ENCODE measurements at regions not wholly inside any gene's neighbourhood (a gene's known extent, or its start where the extent isn't known, plus 50 kb on each side); places are given as distances from the start of the nearest gene placed in this dataset.

- Histone ChIP-seq H3K4me1 (ENCODE audit: insufficient read depth) (no peaks in the 10 kb centered on the region), H3K27ac (no peak overlapping the region), H3K27me3 (no peaks in the 10 kb centered on the region), H3K9me3 (no peaks in the 10 kb centered on the region), H3K4me3 (no peak overlapping the region), H3K36me3 (no peaks in the 10 kb centered on the region)
- no peak for DNase-seq
- intact Hi-C loops (cut with DNase I): no loop called here
- TF ChIP-seq POLR2A (IDR thresholded peaks at IDR 0.05): no peak
- no peak for TF ChIP-seq EP300 (IDR thresholded peaks at IDR 0.05)
- TF ChIP-seq CTCF (IDR thresholded peaks at IDR 0.05): no peak
- WGBS, 3 donors: 71 to 83% (median 75%) methylated on average over 3 of the region's 3 CpGs
Measured at GRCh38 chr1:83706354-83706938, 292.5 kb downstream of the TTLL7 start.

- no peak for DNase-seq
Measured at GRCh38 chr1:83705091-83705490, 293.8 kb downstream of the TTLL7 start.

GRCh38 chr1:83704350-83704749 is 294.6 kb downstream of the TTLL7 start:
- H3K9me3 ChIP-seq: no peaks in the 10 kb centered on the region
- DNase-seq: no peak
- no peak overlapping the region for H3K27ac ChIP-seq
- intact Hi-C loops (cut with DNase I): no loop called here
- H3K4me1 ChIP-seq (ENCODE audit: insufficient read depth): no peaks in the 10 kb centered on the region
- TF ChIP-seq EP300 (IDR thresholded peaks at IDR 0.05) (no peak), CTCF (IDR thresholded peaks at IDR 0.05) (no peak), POLR2A (IDR thresholded peaks at IDR 0.05) (no peak)
- no peaks in the 10 kb centered on the region for H3K36me3 ChIP-seq
- H3K27me3 ChIP-seq: no peaks in the 10 kb centered on the region
- no peak overlapping the region for H3K4me3 ChIP-seq

More at GRCh38 chr1:83705091-83705490, 293.8 kb downstream of the TTLL7 start:
- TF ChIP-seq EP300 (IDR thresholded peaks at IDR 0.05): no peak
- no peak for TF ChIP-seq CTCF (IDR thresholded peaks at IDR 0.05)
- no peak for TF ChIP-seq POLR2A (IDR thresholded peaks at IDR 0.05)
- Histone ChIP-seq H3K4me3 (no peak overlapping the region), H3K27ac (no peak overlapping the region), H3K9me3 (no peaks in the 10 kb centered on the region), H3K36me3 (no peaks in the 10 kb centered on the region), H3K4me1 (ENCODE audit: insufficient read depth) (no peaks in the 10 kb centered on the region), H3K27me3 (no peaks in the 10 kb centered on the region)
- intact Hi-C loops (cut with DNase I): no loop called here
- WGBS, 3 donors: 74 to 79% (median 76%) methylated on average over 1 of the region's 1 CpG

GRCh38 chr1:83702356-83702755 is 296.6 kb downstream of the TTLL7 start:
- H3K27me3 ChIP-seq: no peaks in the 10 kb centered on the region
- no peaks in the 10 kb centered on the region for H3K9me3 ChIP-seq
- intact Hi-C loops (cut with DNase I): no loop called here
- DNase-seq: no peak
- H3K4me3 ChIP-seq: no peak overlapping the region
- 96 to 100% (median 97%) methylated on average over 1 of the region's 1 CpG for WGBS, 3 donors
- no peak overlapping the region for H3K27ac ChIP-seq
- no peak for TF ChIP-seq POLR2A (IDR thresholded peaks at IDR 0.05)
- H3K4me1 ChIP-seq (ENCODE audit: insufficient read depth): no peaks in the 10 kb centered on the region
- no peaks in the 10 kb centered on the region for H3K36me3 ChIP-seq

- H3K4me1 ChIP-seq (ENCODE audit: insufficient read depth): no peaks in the 10 kb centered on the region
- 93 to 97% (median 96%) methylated on average over 2 of the region's 2 CpGs for WGBS, 3 donors
- no peak for TF ChIP-seq CTCF (IDR thresholded peaks at IDR 0.05)
- no peak for TF ChIP-seq EP300 (IDR thresholded peaks at IDR 0.05)
- no peak overlapping the region for H3K4me3 ChIP-seq
- intact Hi-C loops (cut with DNase I): no loop called here
- no peak overlapping the region for H3K27ac ChIP-seq
- no peaks in the 10 kb centered on the region for H3K27me3 ChIP-seq
- H3K9me3 ChIP-seq: no peaks in the 10 kb centered on the region
- no peaks in the 10 kb centered on the region for H3K36me3 ChIP-seq
- no peak for DNase-seq
Measured at GRCh38 chr1:83701355-83701754, 297.6 kb downstream of the TTLL7 start.
